NCI-H1436 (cell line): ENCODE measurements at regions not wholly inside any gene's neighbourhood (a gene's known extent, or its start where the extent isn't known, plus 50 kb on each side); places are given as distances from the start of the nearest gene placed in this dataset.
A peak's percentile ranks its signal among the peaks of the same experiment; 100 is the strongest.
"Not testable (repeated sequence)": the region's sequence is repeated elsewhere in the genome, so short reads cannot be mapped to it uniquely, and the experiment has no call there.

Experiments used
- DNase-seq: peaks from one replicate; lab custom pipeline; 2025; lab: John Stamatoyannopoulos, UW

GRCh38 chr7:82566752-82567151 is 123.2 kb upstream of the CACNA2D1 start:
- DNase-seq: no peak

- DNase-seq: no peak
These were observed 119.3 kb upstream of the CACNA2D1 start for GRCh38 chr7:82562716-82563404.

- peak; percentile 91 for DNase-seq
These were observed 115.7 kb upstream of the CACNA2D1 start for GRCh38 chr7:82559193-82559805.

GRCh38 chr7:82549616-82550285 is 106.2 kb upstream of the CACNA2D1 start:
- no peak for DNase-seq

- no peak for DNase-seq
These were observed 104.6 kb upstream of the CACNA2D1 start for GRCh38 chr7:82548141-82548688.

GRCh38 chr7:82542665-82543064 is 99.1 kb upstream of the CACNA2D1 start:
- DNase-seq: no peak

GRCh38 chr7:82539969-82540368 is 96.4 kb upstream of the CACNA2D1 start:
- DNase-seq: peak; percentile 59

- DNase-seq: no peak
These were observed 91.1 kb upstream of the CACNA2D1 start for GRCh38 chr7:82534684-82535083.

- DNase-seq: no peak
These were observed 86.8 kb upstream of the CACNA2D1 start for GRCh38 chr7:82530361-82530760.

GRCh38 chr7:82528577-82529310 is 85.2 kb upstream of the CACNA2D1 start:
- DNase-seq: no peak

- DNase-seq: no peak
These were observed 84.3 kb upstream of the CACNA2D1 start for GRCh38 chr7:82527851-82528250.

GRCh38 chr7:82521906-82522445 is 78.4 kb upstream of the CACNA2D1 start:
- no peak for DNase-seq

- no peak for DNase-seq
These were observed 73.5 kb upstream of the CACNA2D1 start for GRCh38 chr7:82517050-82517449.

GRCh38 chr7:82511542-82511941 is 68.0 kb upstream of the CACNA2D1 start:
- DNase-seq: no peak

- DNase-seq: peak; percentile 52
These were observed 64.5 kb upstream of the CACNA2D1 start for GRCh38 chr7:82507976-82508677.

GRCh38 chr7:82507365-82507975 is 63.9 kb upstream of the CACNA2D1 start:
- DNase-seq: peak; percentile 78

GRCh38 chr7:82506702-82507101 is 63.1 kb upstream of the CACNA2D1 start:
- peak; percentile 3 for DNase-seq

- DNase-seq: no peak
These were observed 62.6 kb upstream of the CACNA2D1 start for GRCh38 chr7:82506208-82506607.

GRCh38 chr7:82501346-82501745 is 57.8 kb upstream of the CACNA2D1 start:
- DNase-seq: no peak

GRCh38 chr7:82499546-82499945 is 56.0 kb upstream of the CACNA2D1 start:
- DNase-seq: not testable (repeated sequence)

- DNase-seq: no peak
These were observed 50.8 kb upstream of the CACNA2D1 start for GRCh38 chr7:82494420-82494819.
